GM13977 (cell line): ENCODE measurements at regions not wholly inside any gene's neighbourhood (a gene's known extent, or its start where the extent isn't known, plus 50 kb on each side); places are given as distances from the start of the nearest gene placed in this dataset.

Source experiments
- DNase-seq: peaks from one replicate; pipeline ENCODE4 v3.0.0; 2012; ENCODE audit warnings: low spot score
- CTCF ChIP-seq: IDR thresholded peaks from 2 replicates; pipeline ENCODE4 v1.5.1; 2012; ENCODE audit warnings: mild to moderate bottlenecking, control low read depth; ENCODE audit not compliant: insufficient read depth; ENCODE audit errors: extremely low read depth, missing control alignments
- in situ Hi-C: fragments of 300-500 bp; cut with MboI; formaldehyde crosslinking; loops from one replicate; pipeline ENCODE4 v1.12.0; 2022; ENCODE audit warnings: low sequenced_read_pairs, low pct_unique_long_range_greater_than_20kb, mixed read lengths, inconsistent platforms; ENCODE audit not compliant: unreplicated experiment

- TF ChIP-seq CTCF: no peak
- in situ Hi-C loops: no loop called here
- no peak for DNase-seq
Measured at GRCh38 chr12:23008623-23009022, 383.7 kb downstream of the ETNK1 start.

- DNase-seq: no peak
- in situ Hi-C loops: no loop called here
- no peak for TF ChIP-seq CTCF
Measured at GRCh38 chr12:23014749-23015148, 389.8 kb downstream of the ETNK1 start.

DNA sequence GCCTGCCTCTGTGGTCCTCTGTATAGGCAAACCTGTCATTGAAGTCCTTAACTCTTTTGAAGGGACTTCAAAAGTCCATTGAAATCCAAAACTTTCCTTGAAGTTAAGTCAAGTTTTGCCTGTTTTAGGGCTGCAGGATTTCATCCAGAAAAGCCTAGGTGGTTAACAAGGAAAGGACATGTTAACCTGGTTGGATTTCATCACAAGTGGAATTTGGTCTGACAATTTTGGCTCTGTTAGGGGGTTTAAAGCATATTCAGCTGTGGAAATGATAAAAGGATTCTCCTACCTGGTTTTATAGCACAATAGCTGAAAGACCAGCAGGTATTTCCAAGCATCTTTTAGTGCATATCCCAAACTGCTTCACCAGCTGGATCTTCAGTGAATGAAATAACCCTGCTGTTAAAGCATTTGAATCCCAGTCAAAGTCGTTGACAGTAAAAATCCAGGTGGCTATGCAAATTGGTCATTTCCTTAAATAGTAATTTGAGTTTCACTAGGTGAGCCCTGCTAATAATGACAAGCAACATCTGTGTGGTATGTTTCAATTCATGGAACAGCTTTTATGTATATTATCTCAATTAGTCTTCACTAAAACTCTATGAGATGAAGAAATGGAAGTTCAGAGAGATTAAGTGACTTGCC lies 400.5 kb downstream of the ETNK1 start:
- no peak for DNase-seq
- TF ChIP-seq CTCF: no peak
- in situ Hi-C loops: no loop called here

- DNase-seq: no peak
- in situ Hi-C loops: no loop called here
- TF ChIP-seq CTCF: no peak
Measured at GRCh38 chr12:23028158-23028802, 403.3 kb downstream of the ETNK1 start.

DNA sequence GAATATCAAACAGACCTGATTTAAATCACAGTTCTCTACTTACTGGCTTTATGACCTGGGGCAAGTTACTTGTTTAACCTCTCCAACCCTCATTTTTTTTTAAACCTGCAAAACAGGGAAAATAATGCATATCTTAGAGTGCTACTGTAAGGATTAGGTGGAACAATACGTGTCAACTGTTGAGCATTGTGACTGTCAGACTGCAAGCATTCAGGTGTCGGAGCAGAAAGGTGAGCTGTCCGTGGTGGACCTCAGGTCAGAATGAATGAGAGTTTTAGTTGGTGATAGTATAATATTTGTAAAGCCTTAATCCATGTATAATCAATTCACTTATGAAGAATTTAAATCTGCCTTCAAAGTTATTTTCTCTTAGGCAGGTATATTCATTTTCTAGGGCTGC lies 404.2 kb downstream of the ETNK1 start:
- no peak for TF ChIP-seq CTCF
- no peak for DNase-seq
- in situ Hi-C loops: no loop called here

GRCh38 chr12:23039834-23040233 lies 414.9 kb downstream of the ETNK1 start:
- in situ Hi-C loops: no loop called here
- no peak for TF ChIP-seq CTCF
- DNase-seq: no peak
